ENCODE measurements at regions not wholly inside any gene's neighbourhood (a gene's known extent, or its start where the extent isn't known, plus 50 kb on each side); places are given as distances from the start of the nearest gene placed in this dataset.

- TF ChIP-seq ELF4 (IDR thresholded peaks at IDR 0.05): no peak
- no peak for TF ChIP-seq NFRKB (IDR thresholded peaks at IDR 0.05)
- no peak for TF ChIP-seq SP1 (IDR thresholded peaks at IDR 0.05)
- TF ChIP-seq SUZ12 (IDR thresholded peaks at IDR 0.05): no peak
- TF ChIP-seq FOXK2 (IDR thresholded peaks at IDR 0.05): no peak
- TF ChIP-seq CTBP1 (IDR thresholded peaks at IDR 0.05; ENCODE audit: borderline replicate concordance): no peak
- no peak for TF ChIP-seq LEF1 (IDR thresholded peaks at IDR 0.05; ENCODE audit: borderline replicate concordance)
- TF ChIP-seq, protein P1, sequence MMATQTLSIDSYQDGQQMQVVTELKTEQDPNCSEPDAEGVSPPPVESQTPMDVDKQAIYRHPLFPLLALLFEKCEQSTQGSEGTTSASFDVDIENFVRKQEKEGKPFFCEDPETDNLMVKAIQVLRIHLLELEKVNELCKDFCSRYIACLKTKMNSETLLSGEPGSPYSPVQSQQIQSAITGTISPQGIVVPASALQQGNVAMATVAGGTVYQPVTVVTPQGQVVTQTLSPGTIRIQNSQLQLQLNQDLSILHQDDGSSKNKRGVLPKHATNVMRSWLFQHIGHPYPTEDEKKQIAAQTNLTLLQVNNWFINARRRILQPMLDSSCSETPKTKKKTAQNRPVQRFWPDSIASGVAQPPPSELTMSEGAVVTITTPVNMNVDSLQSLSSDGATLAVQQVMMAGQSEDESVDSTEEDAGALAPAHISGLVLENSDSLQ (IDR thresholded peaks at IDR 0.05): no peak
- no peak for TF ChIP-seq FOXA1 (IDR thresholded peaks at IDR 0.05)
- TF ChIP-seq BHLHE40 (IDR thresholded peaks at IDR 0.05; ENCODE audit: borderline replicate concordance): no peak
- TF ChIP-seq ZNF384 (IDR thresholded peaks at IDR 0.05): no peak
These were observed 96.9 kb downstream of the HNRNPLL start for GRCh38 chr2:38505779-38506178.

Data from HEK293T (cell line).